Natural killer cell (primary cell): ENCODE measurements at regions not wholly inside any gene's neighbourhood (a gene's known extent, or its start where the extent isn't known, plus 50 kb on each side); places are given as distances from the start of the nearest gene placed in this dataset.

Experiments used
- ATAC-seq, 3 donors: fragments of 150-1000 bp in 2 of 3; fragments of 200-7000 bp in 1 of 3; cut with Tn5 transposase; 1 replicate in 1 of 3; 2 replicates in 2 of 3; pipeline ENCODE4 v1.10.0; 2021; ENCODE audit warnings: mild to moderate bottlenecking in 2 of 3, moderate library complexity in 2 of 3
- DNase-seq, 2 donors: peaks; one replicate each; pipeline versions ENCODE4 v3.0.0 to v3.0.0-alpha.2; 2013 to 2021; ENCODE audit warnings: mixed read lengths in 1 of 2
- H3K27ac ChIP-seq: one replicate; pipeline ENCODE4 v1.5.1; 2013; ENCODE audit warnings: mild to moderate bottlenecking, low read length
- H3K27me3 ChIP-seq: one replicate; pipeline ENCODE4 v1.6.1; 2013; ENCODE audit warnings: low read length; ENCODE audit not compliant: control insufficient read depth, insufficient read depth
- H3K36me3 ChIP-seq: one replicate; pipeline ENCODE4 v1.6.1; 2013; ENCODE audit warnings: low read length; ENCODE audit not compliant: control insufficient read depth, insufficient read depth
- H3K4me1 ChIP-seq: one replicate; pipeline ENCODE4 v1.6.1; 2013; ENCODE audit warnings: low read length; ENCODE audit not compliant: control insufficient read depth, insufficient read depth
- H3K4me3 ChIP-seq: one replicate; pipeline ENCODE4 v1.5.1; 2013; ENCODE audit warnings: low read length
- H3K9me3 ChIP-seq: one replicate; pipeline ENCODE4 v1.6.1; 2013; ENCODE audit warnings: low read length; ENCODE audit not compliant: control insufficient read depth, insufficient read depth
- H3K27ac Mint-ChIP-seq, 2 donors: one replicate each; pipeline ENCODE4 v1.8.0; 2022; ENCODE audit warnings: mild to moderate bottlenecking in 2 of 2, mixed read lengths in 2 of 2, moderate library complexity in 1 of 2
- H3K27me3 Mint-ChIP-seq, 2 donors: one replicate each; pipeline ENCODE4 v1.8.0; 2022; ENCODE audit warnings: low read depth in 2 of 2, mixed read lengths in 2 of 2
- H3K36me3 Mint-ChIP-seq: one replicate; pipeline ENCODE4 v1.8.0; 2022; ENCODE audit warnings: mixed read lengths
- H3K4me1 Mint-ChIP-seq, 2 donors: one replicate each; pipeline ENCODE4 v1.8.0; 2022; ENCODE audit warnings: mixed read lengths in 2 of 2
- H3K4me3 Mint-ChIP-seq: one replicate; pipeline ENCODE4 v1.8.0; 2022; ENCODE audit warnings: mild to moderate bottlenecking, moderate library complexity, mixed read lengths
- H3K9me3 Mint-ChIP-seq, 2 donors: one replicate each; pipeline ENCODE4 v1.8.0; 2022; ENCODE audit warnings: mixed read lengths in 2 of 2
- WGBS: methylation state at CpG from one replicate; pipeline ENCODE4 v1.1.7; 2013; ENCODE audit warnings: missing lambda C conversion rate; ENCODE audit not compliant: insufficient coverage; 5-methylcytosine and 5-hydroxymethylcytosine counted together
- intact Hi-C: fragments of 100-400 bp; cut with micrococcal nuclease; formaldehyde crosslinking; loops from one replicate; pipeline ENCODE4 v1.14.2; 2022
- TF ChIP-seq, protein P1 (sequence below): fragments of 200-600 bp; IDR thresholded peaks from one replicate; pipeline ENCODE4 v1.8.0; 2022; ENCODE audit warnings: antibody characterized with exemption

DNA sequence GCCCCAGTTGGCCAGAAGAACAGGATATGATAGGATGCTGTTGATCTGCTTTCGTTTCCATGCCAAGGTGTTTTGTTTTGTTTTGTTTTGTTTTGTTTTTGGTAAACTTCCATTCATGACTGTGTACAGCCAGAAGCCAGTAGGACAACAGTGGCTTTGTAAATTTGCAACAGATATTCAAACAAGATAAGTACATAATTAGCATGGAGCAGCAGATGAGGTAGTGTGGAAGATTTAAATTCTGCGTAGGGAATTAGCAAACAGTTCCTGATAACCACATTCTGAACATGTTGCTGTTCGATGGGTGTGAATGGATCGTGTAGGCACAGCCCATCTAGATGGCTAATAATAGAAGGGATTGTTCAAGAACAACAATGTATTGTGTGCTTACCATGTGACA lies 1080.1 kb upstream of the RBFOX1 start:
- intact Hi-C loops: no loop called here
- no peaks in the 10 kb centered on the region for H3K4me1 Mint-ChIP-seq
- Histone ChIP-seq H3K4me1 (no peaks in the 10 kb centered on the region), H3K4me3 (no peak overlapping the region), H3K9me3 (no peaks in the 10 kb centered on the region), H3K36me3 (no peaks in the 10 kb centered on the region), H3K27ac (no peak overlapping the region), H3K27me3 (no peaks in the 10 kb centered on the region)
- TF ChIP-seq, protein P1, sequence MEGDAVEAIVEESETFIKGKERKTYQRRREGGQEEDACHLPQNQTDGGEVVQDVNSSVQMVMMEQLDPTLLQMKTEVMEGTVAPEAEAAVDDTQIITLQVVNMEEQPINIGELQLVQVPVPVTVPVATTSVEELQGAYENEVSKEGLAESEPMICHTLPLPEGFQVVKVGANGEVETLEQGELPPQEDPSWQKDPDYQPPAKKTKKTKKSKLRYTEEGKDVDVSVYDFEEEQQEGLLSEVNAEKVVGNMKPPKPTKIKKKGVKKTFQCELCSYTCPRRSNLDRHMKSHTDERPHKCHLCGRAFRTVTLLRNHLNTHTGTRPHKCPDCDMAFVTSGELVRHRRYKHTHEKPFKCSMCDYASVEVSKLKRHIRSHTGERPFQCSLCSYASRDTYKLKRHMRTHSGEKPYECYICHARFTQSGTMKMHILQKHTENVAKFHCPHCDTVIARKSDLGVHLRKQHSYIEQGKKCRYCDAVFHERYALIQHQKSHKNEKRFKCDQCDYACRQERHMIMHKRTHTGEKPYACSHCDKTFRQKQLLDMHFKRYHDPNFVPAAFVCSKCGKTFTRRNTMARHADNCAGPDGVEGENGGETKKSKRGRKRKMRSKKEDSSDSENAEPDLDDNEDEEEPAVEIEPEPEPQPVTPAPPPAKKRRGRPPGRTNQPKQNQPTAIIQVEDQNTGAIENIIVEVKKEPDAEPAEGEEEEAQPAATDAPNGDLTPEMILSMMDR: no peak
- H3K27ac Mint-ChIP-seq: no peak overlapping the region
- no peak for DNase-seq
- H3K9me3 Mint-ChIP-seq: peaks cover 8 to 13% of the 10 kb centered on the region in 2 donors
- no peaks in the 10 kb centered on the region for H3K36me3 Mint-ChIP-seq
- no peak for ATAC-seq
- 87% methylated on average over 4 of the region's 4 CpGs for WGBS
- H3K27me3 Mint-ChIP-seq: no peaks in the 10 kb centered on the region
- H3K4me3 Mint-ChIP-seq: no peak overlapping the region

GRCh38 chr16:6250511-6250910 lies 1082.1 kb upstream of the RBFOX1 start:
- 63% methylated on average over 3 of the region's 3 CpGs for WGBS
- ATAC-seq: no peak
- intact Hi-C loops: no loop called here
- Histone ChIP-seq H3K36me3 (no peaks in the 10 kb centered on the region), H3K9me3 (no peaks in the 10 kb centered on the region), H3K4me3 (no peak overlapping the region), H3K27ac (no peak overlapping the region), H3K4me1 (no peaks in the 10 kb centered on the region), H3K27me3 (no peaks in the 10 kb centered on the region)
- Mint-ChIP-seq H3K27me3 (no peaks in the 10 kb centered on the region), H3K4me1 (no peaks in the 10 kb centered on the region), H3K27ac (no peak overlapping the region), H3K4me3 (no peak overlapping the region), H3K36me3 (no peaks in the 10 kb centered on the region), H3K9me3 (peaks cover 2 to 10% of the 10 kb centered on the region in 2 donors)
- TF ChIP-seq, protein P1: no peak
- no peak for DNase-seq

DNA sequence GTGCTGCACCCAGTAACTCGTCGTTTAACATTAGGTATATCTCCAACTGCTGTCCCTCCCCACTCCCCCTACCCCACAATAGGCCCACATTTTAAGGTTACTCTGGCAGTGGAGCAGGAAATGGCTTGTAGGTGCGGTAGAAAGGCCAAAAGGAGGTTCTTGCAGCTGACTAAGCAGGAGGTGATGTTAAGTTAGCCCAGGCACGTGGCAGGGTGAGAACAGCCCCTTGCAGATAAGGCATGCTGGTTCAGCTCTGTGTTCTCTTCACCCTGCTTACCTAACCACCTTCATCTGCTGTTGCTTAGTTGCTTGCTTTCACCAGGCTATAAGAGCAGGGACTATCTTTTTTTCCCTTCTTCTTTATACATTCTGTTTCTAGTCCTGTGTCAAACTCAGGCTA lies 1082.8 kb upstream of the RBFOX1 start:
- Mint-ChIP-seq H3K27ac (no peak overlapping the region), H3K27me3 (no peaks in the 10 kb centered on the region), H3K4me1 (no peaks in the 10 kb centered on the region), H3K36me3 (no peaks in the 10 kb centered on the region), H3K4me3 (no peak overlapping the region), H3K9me3 (peaks cover 2 to 7% of the 10 kb centered on the region in 2 donors)
- DNase-seq (no peak), ATAC-seq (no peak)
- no peaks in the 10 kb centered on the region for H3K27me3 ChIP-seq
- no peak overlapping the region for H3K27ac ChIP-seq
- no peaks in the 10 kb centered on the region for H3K4me1 ChIP-seq
- TF ChIP-seq, protein P1: no peak
- H3K4me3 ChIP-seq: no peak overlapping the region
- intact Hi-C loops: no loop called here
- 31% methylated on average over 4 of the region's 4 CpGs for WGBS
- no peaks in the 10 kb centered on the region for H3K36me3 ChIP-seq
- H3K9me3 ChIP-seq: no peaks in the 10 kb centered on the region

DNA sequence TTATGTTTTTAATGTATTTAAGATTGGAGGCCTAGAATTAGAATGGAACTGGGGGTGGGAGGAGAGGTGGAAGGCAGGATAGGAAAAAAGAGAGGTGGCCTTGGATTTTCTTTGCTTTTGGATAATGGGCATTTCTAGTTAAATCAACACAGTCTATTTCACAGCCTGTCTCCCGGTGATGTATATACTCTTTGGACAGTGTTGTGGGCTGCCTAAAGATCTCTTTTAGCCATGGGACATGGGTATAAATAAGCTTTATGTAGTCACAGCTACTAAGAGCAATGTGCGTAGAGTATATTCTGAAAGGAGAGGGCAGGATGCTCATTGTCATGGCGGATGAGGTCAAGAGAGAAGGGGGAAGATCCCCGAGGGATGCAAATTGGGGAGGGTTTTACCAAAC lies 1084.4 kb upstream of the RBFOX1 start:
- H3K9me3 ChIP-seq: no peaks in the 10 kb centered on the region
- no peaks in the 10 kb centered on the region for H3K36me3 ChIP-seq
- no peaks in the 10 kb centered on the region for H3K4me1 ChIP-seq
- Mint-ChIP-seq H3K36me3 (no peaks in the 10 kb centered on the region), H3K27ac (no peak overlapping the region), H3K27me3 (no peaks in the 10 kb centered on the region), H3K4me3 (no peak overlapping the region), H3K4me1 (no peaks in the 10 kb centered on the region), H3K9me3 (peaks cover 2 to 5% of the 10 kb centered on the region in 2 donors)
- intact Hi-C loops: no loop called here
- TF ChIP-seq, protein P1: no peak
- DNase-seq: no peak
- no peak for ATAC-seq
- no peak overlapping the region for H3K4me3 ChIP-seq
- no peaks in the 10 kb centered on the region for H3K27me3 ChIP-seq
- no peak overlapping the region for H3K27ac ChIP-seq
- WGBS: 83% methylated on average over 1 of the region's 4 CpGs
